ENCODE measurements at regions not wholly inside any gene's neighbourhood (a gene's known extent, or its start where the extent isn't known, plus 50 kb on each side); places are given as distances from the start of the nearest gene placed in this dataset.
A peak's percentile ranks its signal among the peaks of the same experiment; 100 is the strongest.

DNA sequence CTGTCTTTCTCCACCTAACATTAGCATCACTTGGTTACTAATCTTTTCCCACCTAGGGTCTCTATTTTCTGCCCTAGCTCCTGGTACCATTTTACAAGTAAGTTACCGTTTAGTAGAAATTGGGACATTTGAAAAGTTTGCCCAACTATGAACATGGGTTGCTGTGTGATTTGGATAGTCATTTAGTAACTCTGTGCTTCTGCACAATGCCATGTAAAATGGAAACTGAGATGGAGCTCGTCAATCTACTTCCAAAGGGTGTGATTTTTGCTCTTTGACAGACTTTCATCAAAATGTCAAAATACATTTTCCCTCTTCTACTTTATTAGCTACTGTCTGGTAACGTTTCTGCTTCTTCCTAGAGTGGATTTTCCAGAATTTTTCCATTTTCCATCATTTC, 381.5 kb upstream of the B3GALT2 start:
- Mint-ChIP-seq H3K27ac (no peak overlapping the region), H3K4me3 (no peak overlapping the region), H3K9me3 (peaks cover 28% of the 10 kb centered on the region), H3K36me3 (ENCODE audit: low read depth) (peaks cover 21% of the 10 kb centered on the region), H3K27me3 (ENCODE audit: low read depth) (no peaks in the 10 kb centered on the region), H3K4me1 (ENCODE audit: low read depth) (peaks cover 20% of the 10 kb centered on the region)

DNA sequence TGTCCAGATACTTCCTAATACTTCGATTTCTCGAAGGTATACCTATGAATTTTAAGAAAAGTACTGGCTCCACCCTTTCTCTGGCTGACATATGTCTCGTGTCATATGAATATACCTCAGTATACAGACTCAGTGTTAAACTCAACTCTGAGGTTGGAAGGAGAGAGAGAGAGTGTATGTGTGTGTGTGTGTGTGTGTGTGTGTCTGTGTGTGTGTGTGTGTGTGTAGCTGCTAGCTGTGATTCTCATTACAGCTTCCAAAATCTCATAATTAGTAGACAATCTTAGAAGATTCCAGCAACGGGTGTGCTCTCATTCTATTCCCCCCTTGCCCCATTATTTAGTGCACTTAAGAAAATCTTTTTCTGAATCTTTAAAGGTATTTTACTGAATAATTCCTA, 380.3 kb upstream of the B3GALT2 start:
- Mint-ChIP-seq H3K27ac (no peak overlapping the region), H3K4me3 (no peak overlapping the region), H3K9me3 (peaks cover 16% of the 10 kb centered on the region), H3K4me1 (ENCODE audit: low read depth) (peaks cover 24% of the 10 kb centered on the region), H3K27me3 (ENCODE audit: low read depth) (no peaks in the 10 kb centered on the region), H3K36me3 (ENCODE audit: low read depth) (peaks cover 18% of the 10 kb centered on the region)

GRCh38 chr1:193565971-193566577, 379.7 kb upstream of the B3GALT2 start:
- Mint-ChIP-seq H3K27ac (no peak overlapping the region), H3K9me3 (peaks cover 10% of the 10 kb centered on the region), H3K4me1 (ENCODE audit: low read depth) (peaks cover 24% of the 10 kb centered on the region), H3K4me3 (no peak overlapping the region), H3K27me3 (ENCODE audit: low read depth) (no peaks in the 10 kb centered on the region), H3K36me3 (ENCODE audit: low read depth) (peaks cover 13% of the 10 kb centered on the region)

- Mint-ChIP-seq H3K27me3 (ENCODE audit: low read depth) (no peaks in the 10 kb centered on the region), H3K9me3 (no peaks in the 10 kb centered on the region), H3K27ac (no peak overlapping the region), H3K4me3 (no peak overlapping the region), H3K36me3 (ENCODE audit: low read depth) (no peaks in the 10 kb centered on the region), H3K4me1 (ENCODE audit: low read depth) (peaks cover 14% of the 10 kb centered on the region)
Observed at GRCh38 chr1:193562121-193562520, 375.7 kb upstream of the B3GALT2 start.

DNA sequence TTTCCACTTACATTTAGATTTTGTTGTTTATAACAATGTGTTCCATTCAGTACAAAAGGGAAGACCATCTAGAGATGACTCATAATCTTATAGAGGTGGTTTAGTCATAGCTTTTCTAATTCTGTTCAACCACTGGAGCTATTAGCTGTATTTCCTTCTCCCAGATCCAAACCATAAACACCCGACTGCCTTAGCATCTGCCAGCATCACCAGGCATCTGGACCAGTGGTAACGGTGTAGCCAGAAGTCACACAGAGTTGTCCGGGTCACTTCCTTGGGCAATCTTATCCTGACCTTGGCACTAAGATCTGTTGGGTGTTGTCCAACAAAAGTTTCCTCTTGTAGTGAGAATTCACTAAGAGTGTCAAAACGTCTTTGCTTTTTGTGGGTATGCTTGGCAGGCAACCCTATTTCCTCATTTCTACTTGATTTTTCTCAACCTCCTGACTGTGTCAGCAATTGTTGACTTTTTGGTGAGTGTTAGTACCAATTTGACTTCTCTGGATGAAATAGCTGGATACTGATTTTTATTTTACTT, 372.1 kb upstream of the B3GALT2 start:
- no peaks in the 10 kb centered on the region for H3K27me3 Mint-ChIP-seq (ENCODE audit: low read depth)
- H3K9me3 Mint-ChIP-seq = peaks cover 4% of the 10 kb centered on the region
- peaks cover 14% of the 10 kb centered on the region for H3K4me1 Mint-ChIP-seq (ENCODE audit: low read depth)
- peak overlapping the region; percentile 56 for H3K27ac Mint-ChIP-seq
- peaks cover 2% of the 10 kb centered on the region for H3K36me3 Mint-ChIP-seq (ENCODE audit: low read depth)
- H3K4me3 Mint-ChIP-seq = no peak overlapping the region

DNA sequence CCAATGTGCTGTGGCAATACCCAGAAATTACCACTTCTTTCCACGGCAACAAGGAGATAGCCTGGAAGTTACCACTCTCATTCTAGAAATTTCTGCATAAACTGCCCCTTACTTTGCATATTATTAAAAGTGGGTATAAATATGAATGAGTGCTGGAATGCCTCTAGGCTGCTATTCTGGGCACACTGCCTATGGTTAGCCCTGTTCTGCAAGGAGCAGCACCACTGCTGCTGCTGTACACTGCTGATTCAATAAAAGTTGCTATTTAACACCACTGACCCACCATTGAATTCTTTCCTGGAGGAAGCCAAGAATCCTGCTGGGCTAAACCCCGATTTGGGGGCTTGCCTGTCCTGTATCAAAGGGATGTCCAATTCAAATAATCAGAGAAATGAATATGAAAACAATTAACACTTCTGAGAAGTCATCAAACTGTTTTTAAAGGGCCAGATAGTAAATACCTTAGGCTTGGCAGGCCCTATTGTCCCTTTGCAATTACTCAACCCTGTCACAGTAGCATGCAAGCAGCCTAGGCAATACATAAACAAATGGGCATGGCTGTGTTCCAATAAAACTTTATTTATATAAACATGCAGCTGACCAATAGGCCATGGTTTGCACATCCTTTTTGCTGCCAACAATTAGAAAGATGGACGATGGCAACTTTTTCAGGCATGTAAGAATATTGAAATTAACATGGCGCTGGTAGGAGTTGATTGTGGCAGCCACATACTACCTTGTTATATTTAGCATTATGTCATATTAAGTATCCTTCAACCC, 369.4 kb upstream of the B3GALT2 start:
- Mint-ChIP-seq H3K36me3 (ENCODE audit: low read depth) (peaks cover 2% of the 10 kb centered on the region), H3K27me3 (ENCODE audit: low read depth) (no peaks in the 10 kb centered on the region), H3K4me1 (ENCODE audit: low read depth) (peaks cover 11% of the 10 kb centered on the region)

GRCh38 chr1:193553564-193553963, 367.2 kb upstream of the B3GALT2 start:
- no peak overlapping the region for H3K27ac Mint-ChIP-seq
- peaks cover 4% of the 10 kb centered on the region for H3K9me3 Mint-ChIP-seq
- peaks cover 4% of the 10 kb centered on the region for H3K36me3 Mint-ChIP-seq (ENCODE audit: low read depth)
- H3K4me3 Mint-ChIP-seq = no peak overlapping the region
- peaks cover 6% of the 10 kb centered on the region for H3K4me1 Mint-ChIP-seq (ENCODE audit: low read depth)
- no peaks in the 10 kb centered on the region for H3K27me3 Mint-ChIP-seq (ENCODE audit: low read depth)

More for the DNA sequence above, 369.4 kb upstream of the B3GALT2 start:
- no peak overlapping the region for H3K27ac Mint-ChIP-seq
- peaks cover 4% of the 10 kb centered on the region for H3K9me3 Mint-ChIP-seq
- no peak overlapping the region for H3K4me3 Mint-ChIP-seq

DNA sequence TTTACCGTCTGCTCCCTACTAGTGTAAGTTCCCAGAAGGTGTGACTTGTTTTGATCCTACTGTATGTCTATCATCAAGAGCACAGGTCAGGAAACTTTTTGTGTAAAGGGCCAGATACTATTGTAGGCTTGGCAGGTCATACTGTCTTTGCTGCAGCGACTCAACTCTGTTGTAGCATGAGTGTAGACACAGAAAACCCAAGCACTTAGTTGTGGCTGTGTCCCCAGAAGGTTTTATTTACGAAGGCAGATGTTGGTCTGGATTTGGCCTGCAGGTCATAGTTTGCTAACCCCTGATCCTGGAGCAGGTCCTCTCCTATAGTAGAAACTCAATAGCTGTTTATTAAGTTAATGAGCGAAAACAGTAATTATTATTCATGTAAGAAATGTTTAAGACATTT, 365.9 kb upstream of the B3GALT2 start:
- H3K27ac Mint-ChIP-seq = no peak overlapping the region
- no peaks in the 10 kb centered on the region for H3K27me3 Mint-ChIP-seq (ENCODE audit: low read depth)
- peaks cover 4% of the 10 kb centered on the region for H3K4me1 Mint-ChIP-seq (ENCODE audit: low read depth)
- H3K9me3 Mint-ChIP-seq = peaks cover 6% of the 10 kb centered on the region
- H3K36me3 Mint-ChIP-seq (ENCODE audit: low read depth) = peaks cover 7% of the 10 kb centered on the region
- H3K4me3 Mint-ChIP-seq = no peak overlapping the region

GRCh38 chr1:193549081-193549480, 362.7 kb upstream of the B3GALT2 start:
- Mint-ChIP-seq H3K9me3 (peaks cover 11% of the 10 kb centered on the region), H3K4me1 (ENCODE audit: low read depth) (peaks cover 8% of the 10 kb centered on the region), H3K36me3 (ENCODE audit: low read depth) (peaks cover 10% of the 10 kb centered on the region), H3K27me3 (ENCODE audit: low read depth) (no peaks in the 10 kb centered on the region), H3K4me3 (no peak overlapping the region), H3K27ac (no peak overlapping the region)

DNA sequence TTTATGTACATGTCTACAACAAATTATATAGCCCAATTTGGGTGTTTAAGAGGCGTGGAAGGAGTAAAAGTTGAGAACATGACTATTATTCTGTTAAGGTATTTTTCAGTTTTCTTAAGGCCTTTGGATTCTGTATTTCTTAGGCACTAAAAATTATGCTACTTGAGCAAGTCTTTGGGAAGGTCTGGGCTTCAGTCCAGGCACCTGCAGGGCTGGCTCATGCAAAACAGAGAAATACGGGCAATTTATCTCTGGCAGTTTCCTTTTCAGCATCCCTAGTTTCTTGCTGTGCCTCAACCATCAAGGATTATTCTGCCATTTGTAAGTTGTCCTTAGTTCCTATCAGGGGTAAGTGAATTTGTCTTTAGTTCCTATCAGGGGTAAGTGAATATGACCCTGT, 358.8 kb upstream of the B3GALT2 start:
- peaks cover 25% of the 10 kb centered on the region for H3K4me1 Mint-ChIP-seq (ENCODE audit: low read depth)
- no peaks in the 10 kb centered on the region for H3K27me3 Mint-ChIP-seq (ENCODE audit: low read depth)
- peaks cover 11% of the 10 kb centered on the region for H3K9me3 Mint-ChIP-seq
- no peak overlapping the region for H3K4me3 Mint-ChIP-seq
- no peak overlapping the region for H3K27ac Mint-ChIP-seq
- H3K36me3 Mint-ChIP-seq (ENCODE audit: low read depth) = peaks cover 25% of the 10 kb centered on the region

DNA sequence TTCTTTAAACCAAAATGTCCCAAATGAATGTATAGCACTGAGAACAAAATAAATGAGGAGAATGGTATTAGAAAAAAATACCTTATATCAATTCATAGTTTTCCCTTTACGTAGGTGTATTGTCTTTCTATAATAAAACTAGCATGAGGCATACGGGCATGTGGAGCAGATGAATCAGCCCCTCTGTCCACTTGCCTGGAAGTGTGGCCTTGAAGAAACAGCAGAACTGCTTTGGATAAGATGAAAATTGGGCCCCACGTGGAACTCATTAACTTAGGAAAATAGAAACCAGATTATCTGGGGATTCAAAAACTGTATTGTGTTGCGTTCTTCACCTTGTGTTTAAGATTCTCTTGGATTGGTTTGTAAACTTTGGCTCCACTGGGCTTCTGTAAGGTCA, 356.8 kb upstream of the B3GALT2 start:
- peaks cover 28% of the 10 kb centered on the region for H3K36me3 Mint-ChIP-seq (ENCODE audit: low read depth)

DNA sequence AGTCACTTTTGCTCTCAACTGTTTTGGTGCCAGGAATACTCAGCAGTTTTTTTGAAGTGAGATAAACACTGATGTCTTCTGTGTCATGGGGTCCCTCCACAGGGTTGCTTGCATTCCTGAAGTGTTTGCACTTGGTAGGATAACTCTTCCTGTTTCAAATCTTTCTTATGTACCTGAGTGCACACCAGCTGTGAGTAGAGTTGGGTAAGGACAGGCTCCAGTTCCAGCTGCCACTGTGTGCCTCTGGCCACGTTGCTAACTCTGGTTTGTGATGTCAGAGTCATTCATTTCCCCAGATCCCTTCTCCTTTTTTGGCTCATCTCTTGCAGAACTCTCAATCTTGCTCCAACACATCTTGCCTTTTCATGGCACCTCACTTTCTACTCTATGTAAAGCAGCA, 356.3 kb upstream of the B3GALT2 start:
- Mint-ChIP-seq H3K36me3 (ENCODE audit: low read depth) (peaks cover 28% of the 10 kb centered on the region), H3K27ac (peak overlapping the region; percentile 38), H3K27me3 (ENCODE audit: low read depth) (no peaks in the 10 kb centered on the region), H3K9me3 (peaks cover 15% of the 10 kb centered on the region), H3K4me1 (ENCODE audit: low read depth) (peaks cover 41% of the 10 kb centered on the region), H3K4me3 (no peak overlapping the region)

More for the DNA sequence above, 356.8 kb upstream of the B3GALT2 start:
- no peak overlapping the region for H3K4me3 Mint-ChIP-seq
- H3K4me1 Mint-ChIP-seq (ENCODE audit: low read depth) = peaks cover 36% of the 10 kb centered on the region
- peaks cover 15% of the 10 kb centered on the region for H3K9me3 Mint-ChIP-seq
- H3K27ac Mint-ChIP-seq = no peak overlapping the region
- no peaks in the 10 kb centered on the region for H3K27me3 Mint-ChIP-seq (ENCODE audit: low read depth)

- H3K27ac Mint-ChIP-seq = peak overlapping the region; percentile 95
- H3K4me3 Mint-ChIP-seq = peak overlapping the region; percentile 57
- peaks cover 21% of the 10 kb centered on the region for H3K36me3 Mint-ChIP-seq (ENCODE audit: low read depth)
- H3K4me1 Mint-ChIP-seq (ENCODE audit: low read depth) = peaks cover 41% of the 10 kb centered on the region
- H3K9me3 Mint-ChIP-seq = peaks cover 11% of the 10 kb centered on the region
- no peaks in the 10 kb centered on the region for H3K27me3 Mint-ChIP-seq (ENCODE audit: low read depth)
Observed at GRCh38 chr1:193540511-193540910, 354.1 kb upstream of the B3GALT2 start.

- Mint-ChIP-seq H3K27ac (peak overlapping the region; percentile 95), H3K4me1 (ENCODE audit: low read depth) (peaks cover 40% of the 10 kb centered on the region), H3K4me3 (peak overlapping the region; percentile 57), H3K36me3 (ENCODE audit: low read depth) (peaks cover 24% of the 10 kb centered on the region), H3K9me3 (peaks cover 11% of the 10 kb centered on the region), H3K27me3 (ENCODE audit: low read depth) (no peaks in the 10 kb centered on the region)
Observed at GRCh38 chr1:193539731-193540459, 353.5 kb upstream of the B3GALT2 start.
